GM19351 (cell line): ENCODE measurements at regions not wholly inside any gene's neighbourhood (a gene's known extent, or its start where the extent isn't known, plus 50 kb on each side); places are given as distances from the start of the nearest gene placed in this dataset.
A peak's percentile ranks its signal among the peaks of the same experiment; 100 is the strongest.
"Not testable (repeated sequence)": the region's sequence is repeated elsewhere in the genome, so short reads cannot be mapped to it uniquely, and the experiment has no call there.

Experiments used
- ATAC-seq: cut with Tn5 transposase; IDR thresholded peaks from one replicate; pipeline ENCODE4 v1.9.1; 2021; ENCODE audit warnings: mild to moderate bottlenecking, moderate library complexity; ENCODE audit not compliant: unreplicated experiment

DNA sequence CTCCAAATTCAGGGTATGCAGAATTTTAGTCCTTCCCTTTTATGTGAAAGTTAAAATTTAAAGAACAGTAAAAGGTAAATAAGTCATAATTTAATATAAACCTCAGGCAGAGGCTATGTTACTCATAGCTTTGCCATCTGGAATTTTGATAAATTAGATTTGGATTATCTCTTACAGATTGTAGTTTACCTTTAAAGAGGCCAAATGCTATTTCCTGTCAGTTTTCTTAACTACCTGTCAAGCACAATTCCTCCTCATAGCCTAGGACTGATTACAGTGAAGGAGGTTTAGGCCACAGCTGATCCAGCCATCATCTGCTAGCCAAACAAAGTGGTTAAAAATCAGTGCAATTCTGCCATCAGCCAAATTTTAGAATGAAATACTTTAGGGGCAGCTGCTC is 128.1 kb downstream of the MFAP3L start:
- no peak for ATAC-seq

DNA sequence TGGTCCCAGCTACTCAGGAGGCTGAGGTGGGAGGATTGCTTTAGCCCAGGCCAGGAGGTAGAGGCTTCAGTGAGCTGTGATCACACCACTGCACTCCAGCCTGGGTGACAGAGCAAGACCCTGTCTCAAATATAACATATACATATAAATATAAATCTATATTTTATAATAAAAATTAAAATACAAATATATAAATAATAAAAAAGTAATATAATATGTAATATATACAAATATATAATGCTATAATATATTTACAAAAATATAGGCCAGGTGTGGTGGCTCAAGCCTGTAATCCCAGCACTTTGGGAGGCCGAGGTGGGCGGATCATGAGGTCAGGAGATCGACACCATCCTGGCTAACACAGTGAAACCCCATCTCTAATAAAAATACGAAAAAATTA is 131.4 kb downstream of the MFAP3L start:
- not testable (repeated sequence) for ATAC-seq

DNA sequence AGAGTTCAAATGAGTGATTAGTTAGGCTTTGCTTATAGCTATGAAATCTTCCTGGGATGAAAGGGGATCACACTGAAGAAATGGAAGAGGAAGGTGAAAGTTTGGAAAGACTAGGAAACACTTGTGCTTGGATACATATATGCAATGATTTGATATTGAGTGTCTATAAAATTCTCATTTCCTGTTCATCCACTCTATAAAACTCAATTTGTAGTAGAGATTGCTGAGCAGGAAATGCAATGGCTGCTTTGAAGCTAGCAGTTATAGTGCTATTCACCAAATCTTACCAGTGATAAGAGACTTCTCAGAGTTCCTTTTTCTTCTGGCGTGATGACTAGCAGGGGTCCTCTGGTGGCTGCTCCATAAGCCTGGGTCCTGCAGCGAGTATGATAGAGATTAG is 128.1 kb upstream of the HPF1 start:
- no peak for ATAC-seq

DNA sequence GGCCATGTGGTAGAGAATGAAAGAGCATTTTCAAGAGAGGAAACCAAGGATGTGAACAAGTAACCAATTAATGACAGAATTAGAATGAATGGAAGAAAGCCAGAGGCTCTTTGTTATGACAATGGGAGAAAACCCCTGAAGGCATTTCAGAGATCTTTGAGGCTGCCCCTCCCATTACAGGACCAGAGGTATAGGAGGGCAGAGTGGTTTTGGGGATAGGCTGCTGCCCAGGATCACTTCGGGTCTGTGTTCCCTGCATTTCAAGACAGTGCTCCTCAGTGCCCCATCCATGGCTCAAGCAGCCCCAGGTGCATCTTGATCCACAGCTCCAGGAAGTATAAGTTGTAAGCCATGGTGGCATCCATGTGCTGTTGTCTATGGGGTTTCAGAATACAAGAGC is 124.0 kb upstream of the HPF1 start:
- ATAC-seq = no peak

DNA sequence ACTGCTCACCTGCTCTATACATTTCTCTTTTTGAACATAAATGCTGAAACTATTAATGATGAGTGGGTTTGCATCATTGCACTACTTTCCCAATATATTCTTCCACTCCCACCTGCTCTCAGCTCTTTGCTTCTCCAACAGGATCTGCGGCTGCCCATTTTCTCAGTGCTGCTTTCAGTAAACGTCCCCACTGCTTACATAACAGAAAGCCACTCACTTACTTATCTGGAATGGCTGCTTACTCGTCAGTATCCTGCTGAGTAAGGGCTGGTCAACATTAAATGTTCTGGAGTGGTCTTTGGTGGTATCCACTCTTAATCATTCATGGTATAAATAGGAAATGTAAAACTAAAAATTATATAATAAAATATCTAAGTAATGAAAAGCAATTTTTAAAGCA is 112.8 kb upstream of the HPF1 start:
- no peak for ATAC-seq

DNA sequence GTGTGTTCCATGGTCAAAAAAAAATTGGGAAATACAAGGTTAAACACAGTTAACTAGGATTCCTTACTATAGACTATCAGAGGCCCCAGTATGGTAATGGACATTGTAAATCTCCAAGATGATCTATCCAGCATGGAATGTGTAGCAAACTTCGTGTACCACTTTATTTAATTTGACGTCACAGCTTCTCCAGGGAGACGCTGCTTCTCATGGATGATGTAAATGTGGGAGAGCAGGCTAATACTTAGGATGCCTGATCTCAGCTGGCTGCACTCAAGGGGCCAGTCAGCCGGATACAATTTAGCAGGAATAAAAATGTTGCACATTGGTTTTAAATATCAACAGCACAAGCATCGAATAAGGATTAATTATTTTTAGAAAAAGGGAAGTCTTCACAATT is 111.7 kb upstream of the HPF1 start:
- no peak for ATAC-seq

DNA sequence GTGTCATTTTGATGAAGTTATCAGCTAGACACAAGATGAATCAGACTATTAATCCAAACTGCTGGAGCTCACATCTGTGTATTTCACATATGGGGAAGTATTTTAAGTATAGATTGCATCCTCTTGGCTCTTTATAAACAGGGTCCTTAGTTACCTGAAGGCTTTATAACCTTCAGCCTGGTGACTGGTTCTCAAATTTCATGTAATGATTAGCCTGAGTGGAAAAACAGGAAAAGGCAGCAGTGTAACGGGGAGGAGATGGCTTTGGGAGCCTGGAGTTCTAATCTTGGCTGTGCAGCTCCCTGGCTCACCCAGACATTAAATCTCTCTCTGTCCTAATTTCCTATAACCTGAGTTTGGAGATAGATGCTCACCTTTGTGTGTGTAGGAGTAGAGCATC is 103.8 kb upstream of the HPF1 start:
- no peak for ATAC-seq

DNA sequence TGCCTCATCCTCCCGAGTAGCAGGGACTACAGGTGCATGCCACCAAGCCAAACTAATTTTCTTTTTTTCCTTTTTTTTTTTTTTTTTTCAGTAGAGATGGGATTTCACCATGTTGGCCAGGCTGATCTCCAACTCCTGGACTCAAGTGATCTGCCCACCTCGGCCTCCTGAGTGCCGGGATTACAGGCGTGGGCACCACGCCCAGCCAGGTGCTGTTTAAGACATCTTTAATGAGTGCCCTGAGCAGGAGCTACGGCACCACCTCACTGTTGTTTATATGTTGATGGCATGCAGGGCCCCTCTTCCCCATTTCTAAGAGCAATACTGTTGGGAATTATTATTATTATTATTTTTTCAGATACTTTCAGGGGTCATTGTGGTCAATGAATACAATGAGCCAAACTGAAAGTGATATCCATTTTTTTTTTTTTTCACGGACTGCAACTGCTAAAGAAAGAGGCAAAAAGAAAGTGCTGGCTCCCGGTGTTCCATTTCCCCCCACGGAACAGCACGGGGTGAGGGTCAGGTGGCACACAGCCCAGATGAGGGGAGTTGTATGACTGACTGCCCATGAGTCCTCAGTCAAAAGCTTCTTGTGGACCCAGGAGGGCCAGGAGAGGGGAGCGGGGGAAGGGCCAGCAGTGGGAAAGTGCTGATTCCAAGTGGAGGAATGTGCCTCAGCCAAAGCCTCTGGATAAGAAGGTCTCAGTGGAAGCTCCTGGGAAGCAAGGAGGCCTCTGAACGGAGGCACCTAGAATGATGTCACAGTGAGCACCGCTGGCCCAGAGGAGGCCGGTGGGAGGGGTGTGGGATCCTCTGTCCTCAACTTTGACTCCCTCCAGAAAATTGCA is 101.8 kb upstream of the HPF1 start:
- ATAC-seq = no peak

DNA sequence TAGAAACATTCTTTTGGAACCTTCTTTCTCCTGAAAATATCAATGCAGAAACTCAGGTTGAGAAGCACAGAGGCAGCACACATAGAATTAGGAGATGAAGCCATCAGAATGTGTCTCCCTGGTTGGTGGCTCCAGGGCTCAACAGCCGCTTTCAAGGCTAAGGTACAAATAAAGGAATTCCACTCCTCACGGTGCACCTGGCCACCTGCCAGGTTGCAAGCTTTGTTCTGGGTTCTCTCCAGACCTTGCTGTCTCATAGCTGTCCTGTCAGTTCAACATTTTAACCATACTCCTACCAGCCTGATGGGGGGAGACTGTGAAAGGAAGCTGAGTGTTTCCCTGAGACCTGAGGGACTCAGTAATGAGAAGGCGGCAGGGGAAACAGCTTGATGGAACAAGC is 96.3 kb upstream of the HPF1 start:
- no peak for ATAC-seq

DNA sequence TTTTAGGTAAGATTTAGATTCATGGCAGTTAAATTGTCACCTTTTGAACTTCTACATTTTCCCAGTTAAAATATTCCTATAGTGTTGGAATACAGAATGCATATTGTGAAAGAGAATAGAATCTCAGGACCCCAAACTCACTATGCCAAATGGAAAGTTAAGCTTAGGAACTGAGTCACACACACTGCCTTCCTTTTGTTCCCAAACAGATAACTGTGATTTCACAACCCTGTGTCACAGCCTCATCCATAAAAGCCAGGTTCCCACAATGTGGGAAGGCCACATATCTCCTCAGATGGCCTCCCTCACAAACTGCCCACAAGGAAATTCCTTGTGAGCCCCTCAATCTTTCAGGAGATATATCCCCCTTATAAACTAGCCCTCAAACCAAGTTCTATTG is 94.7 kb upstream of the HPF1 start:
- no peak for ATAC-seq

DNA sequence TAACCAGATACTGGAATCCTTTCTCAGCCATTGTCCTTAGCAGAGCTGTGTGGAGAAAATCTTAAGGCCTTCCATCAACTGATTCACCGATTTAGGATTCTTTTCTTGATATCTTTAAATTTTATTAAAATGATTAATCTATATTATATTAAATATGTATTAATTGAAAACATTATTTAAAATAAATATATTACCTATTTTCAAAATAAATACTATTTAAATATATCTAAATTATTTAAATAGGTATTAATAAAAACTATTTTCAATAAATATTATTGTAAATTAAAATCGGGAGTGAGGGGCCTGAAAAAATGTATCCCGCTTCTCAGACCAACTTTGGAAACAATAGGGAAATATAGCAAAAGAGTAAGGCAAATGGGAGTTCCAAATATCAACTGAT is 94.0 kb upstream of the HPF1 start:
- no peak for ATAC-seq

DNA sequence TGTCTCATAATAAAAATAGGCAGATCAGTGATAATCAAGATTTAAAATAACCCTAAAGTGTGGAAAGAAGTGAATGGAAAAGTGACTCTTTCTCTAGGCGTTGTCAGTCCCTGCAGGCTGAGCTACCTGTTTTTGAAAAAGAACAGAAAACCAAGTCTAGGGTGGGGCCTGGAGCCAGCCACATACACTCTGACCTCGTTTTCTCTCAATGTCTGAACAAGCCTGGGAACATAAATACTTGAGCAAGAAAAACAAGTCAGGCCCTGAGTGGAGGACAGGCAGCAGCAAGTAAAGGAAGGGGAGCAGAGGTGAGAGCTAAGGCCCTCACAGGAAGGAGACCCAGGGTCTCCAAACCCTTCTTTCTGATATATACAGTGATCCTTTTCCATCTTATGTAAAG is 91.7 kb upstream of the HPF1 start:
- no peak for ATAC-seq

DNA sequence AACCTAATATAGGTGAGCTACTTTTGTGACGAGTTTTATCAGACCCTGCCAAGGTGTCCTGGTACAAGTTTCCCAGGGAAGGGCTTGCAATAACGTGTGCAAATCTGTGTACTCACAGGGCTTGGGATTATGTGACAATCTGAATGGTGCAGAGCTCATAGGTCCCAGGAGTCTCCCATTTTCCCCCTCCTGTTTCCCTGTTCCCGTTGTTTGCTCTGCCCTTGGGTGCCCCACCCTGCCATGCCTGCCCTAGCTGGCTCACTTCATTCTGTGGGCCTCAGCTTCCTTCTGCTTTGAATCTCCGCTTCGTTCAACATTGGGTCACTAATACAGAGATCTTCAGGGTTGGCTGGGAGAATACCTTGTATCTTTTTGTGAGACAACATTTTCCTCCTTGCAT is 90.3 kb upstream of the HPF1 start:
- ATAC-seq = no peak

DNA sequence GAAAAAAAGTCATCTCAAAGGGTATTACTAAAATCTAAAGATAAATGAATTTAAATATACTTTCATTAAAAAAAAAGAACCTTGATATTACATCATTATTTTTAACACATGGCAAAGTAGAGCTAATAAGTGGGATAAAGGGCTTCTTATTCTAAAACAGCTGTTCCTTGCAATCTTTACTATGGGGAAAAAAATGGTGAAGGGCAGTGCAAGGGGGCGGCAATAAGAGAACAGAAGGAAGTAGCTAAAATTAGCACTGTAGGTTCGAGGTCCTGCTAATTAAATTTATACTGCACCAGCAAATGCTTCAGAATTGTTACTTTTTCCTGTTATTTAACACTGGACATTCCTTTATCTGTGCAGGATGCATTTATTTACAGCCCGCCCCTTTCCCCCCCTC is 89.4 kb upstream of the HPF1 start:
- ATAC-seq = no peak

DNA sequence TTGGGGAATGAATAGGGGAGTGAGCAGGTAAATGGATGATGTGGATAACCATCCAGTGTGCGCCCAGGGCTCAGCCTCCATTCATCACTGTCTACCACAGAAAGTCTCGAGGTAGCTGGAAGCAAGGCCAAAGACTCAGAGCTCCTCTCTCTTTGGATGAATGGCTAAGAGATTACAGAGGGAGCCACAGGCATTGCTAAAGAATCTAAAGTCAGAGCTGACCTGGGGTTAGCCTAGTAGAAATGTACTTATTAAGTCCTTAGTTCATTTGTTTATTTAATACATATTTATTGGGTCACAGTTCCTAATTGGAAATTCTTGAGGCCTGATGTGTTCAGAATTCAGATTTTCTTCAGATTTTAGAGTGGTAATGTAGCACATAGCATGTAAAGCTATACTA is 88.7 kb upstream of the HPF1 start:
- ATAC-seq = no peak

DNA sequence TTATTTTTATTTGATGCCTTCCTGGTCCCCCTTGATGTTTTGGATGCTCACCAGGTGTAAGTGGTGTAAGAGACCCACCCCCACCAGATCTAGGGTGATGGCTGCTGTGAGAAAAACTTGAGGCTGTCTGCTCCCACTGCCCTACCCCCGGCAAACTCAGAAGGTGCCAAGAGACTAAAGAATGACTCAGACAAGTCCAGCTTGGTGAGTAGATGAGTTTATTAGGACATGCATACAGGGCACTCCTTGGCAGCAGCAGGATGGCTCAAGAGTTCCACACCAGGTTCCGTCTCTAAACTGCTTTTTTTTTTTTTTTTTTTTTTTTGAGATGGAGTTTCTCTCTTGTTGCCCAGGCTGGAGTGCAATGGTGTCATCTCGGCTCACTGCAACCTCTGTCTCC is 84.0 kb upstream of the HPF1 start:
- no peak for ATAC-seq

DNA sequence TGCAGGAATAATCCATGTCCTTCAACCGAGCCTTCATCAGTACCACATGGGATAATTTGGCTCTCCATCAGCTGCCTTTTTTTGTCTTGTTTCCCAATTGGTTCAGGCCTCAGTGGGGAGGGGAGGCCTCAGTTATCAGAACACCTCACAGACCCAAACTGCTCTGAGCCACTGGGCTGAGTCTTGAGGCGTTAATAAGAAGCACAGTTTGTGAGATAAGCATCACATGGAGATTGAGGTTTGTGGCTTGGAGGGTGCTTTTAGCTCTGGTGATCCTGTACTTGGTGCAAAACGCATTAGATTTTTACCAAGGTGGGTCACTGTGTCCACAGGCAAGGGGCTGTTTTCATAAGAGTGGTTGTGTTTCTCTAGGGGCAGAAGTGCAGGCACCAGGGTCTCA is 82.8 kb upstream of the HPF1 start:
- no peak for ATAC-seq

DNA sequence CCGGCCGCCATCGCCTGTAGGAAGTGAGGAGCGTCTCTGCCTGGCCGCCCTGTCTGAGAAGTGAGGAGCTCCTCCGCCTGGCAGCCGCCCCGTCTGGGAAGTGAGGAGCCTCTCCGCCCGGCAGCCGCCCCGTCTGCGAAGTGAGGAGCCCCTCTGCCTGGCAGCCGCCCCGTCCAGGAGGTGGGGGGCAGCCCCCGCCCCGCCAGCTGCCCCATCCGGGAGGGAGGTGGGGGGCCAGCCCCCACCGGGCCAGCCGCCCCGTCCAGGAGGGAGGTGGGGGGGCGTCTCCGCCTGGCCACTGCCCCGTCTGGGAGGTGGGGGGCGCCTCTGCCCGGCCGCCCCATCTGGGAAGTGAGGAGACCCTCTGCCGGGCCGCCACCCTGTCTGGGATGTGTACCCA is 70.6 kb upstream of the HPF1 start:
- not testable (repeated sequence) for ATAC-seq

DNA sequence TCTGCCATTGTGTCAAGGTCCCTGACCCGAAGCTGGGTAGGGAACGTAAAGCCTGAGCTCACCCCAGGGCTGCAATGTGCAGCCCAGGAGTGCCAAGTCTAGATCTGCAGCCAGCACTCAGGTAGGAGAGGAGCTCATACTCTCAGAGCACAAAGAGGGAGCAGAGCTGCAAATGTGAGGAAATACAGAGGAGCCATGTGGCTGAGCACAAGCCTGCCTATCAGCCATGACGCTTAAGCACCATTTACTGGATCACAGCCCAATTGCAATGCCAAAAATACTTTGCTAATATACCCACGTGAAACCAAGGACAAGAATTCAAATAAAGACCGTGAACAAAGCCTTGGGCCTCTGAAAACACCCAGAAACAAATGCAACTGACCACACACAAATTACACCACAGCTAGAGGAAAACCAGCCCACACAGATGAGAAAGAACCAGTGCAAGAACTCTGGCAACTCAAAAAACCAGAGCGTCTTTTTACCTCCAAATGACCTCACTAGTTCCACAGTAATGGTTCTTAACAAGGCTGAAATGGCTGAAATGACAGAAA is 69.0 kb upstream of the HPF1 start:
- ATAC-seq = peak; percentile 83

DNA sequence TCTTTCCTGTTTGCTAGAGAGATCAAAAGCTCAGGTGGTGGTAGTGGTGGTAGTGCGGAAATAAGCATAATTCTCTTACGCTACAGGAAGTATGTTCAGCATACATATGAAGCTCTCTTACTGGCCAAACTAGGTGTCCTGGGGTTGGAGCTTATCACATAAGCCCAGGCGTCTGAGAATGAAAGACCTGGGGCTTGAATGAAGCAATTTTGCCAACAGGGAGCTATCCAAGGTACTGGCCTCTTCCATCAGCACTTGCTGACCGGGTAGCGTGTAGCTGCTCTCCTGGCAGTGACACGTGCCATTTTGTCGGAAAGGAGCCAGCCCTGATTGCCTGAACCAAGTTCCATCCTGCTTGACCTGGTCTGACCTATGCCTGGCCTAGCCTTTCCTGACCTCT is 65.9 kb upstream of the HPF1 start:
- ATAC-seq = no peak

DNA sequence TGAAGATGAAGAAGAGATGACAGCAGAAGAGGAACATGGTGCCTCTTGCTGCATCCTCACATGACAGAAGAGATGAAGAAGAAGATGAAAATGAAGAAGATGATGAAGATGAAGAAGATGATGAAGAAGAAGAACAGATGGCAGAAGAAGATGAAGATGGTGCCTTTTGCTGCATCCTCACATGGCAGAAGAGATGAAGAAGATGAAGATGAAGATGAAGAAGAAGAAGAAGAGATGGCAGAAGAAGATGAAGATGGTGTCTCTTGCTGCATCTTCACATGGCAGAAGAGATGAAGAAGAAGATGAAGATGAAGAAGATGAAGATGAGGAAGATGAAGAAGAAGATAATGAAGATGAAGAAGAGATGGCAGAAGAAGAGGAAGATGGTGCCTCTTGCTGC is 63.7 kb upstream of the HPF1 start:
- ATAC-seq = no peak

DNA sequence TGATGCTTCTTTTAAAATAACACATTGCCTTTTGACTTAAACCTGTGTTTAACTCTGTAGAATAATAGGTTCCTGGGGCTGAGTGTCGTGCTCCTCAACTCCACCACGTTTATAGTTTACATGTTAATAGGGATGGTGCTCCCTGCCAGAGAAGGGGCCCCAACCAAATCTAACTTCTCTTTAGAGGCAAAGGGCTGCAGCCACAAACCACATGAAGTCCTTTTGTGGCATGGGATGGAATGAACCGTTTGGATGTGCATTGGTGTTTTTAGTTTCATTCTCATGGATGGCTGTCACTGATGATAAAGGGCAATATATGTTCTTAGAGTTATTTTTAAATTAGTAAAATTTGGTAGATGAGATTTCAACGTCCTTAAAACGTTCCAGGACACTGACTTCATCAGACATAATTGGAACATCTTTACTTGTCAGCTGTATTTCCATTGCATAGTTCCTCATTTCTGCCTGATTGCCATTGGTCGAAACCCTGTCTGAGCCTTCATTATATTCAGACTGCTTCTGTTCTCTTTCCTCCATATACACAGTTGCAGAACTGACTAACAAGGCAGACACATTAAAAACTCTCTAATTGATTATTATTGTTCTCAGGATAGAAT is 60.4 kb upstream of the HPF1 start:
- ATAC-seq = peak; percentile 83

DNA sequence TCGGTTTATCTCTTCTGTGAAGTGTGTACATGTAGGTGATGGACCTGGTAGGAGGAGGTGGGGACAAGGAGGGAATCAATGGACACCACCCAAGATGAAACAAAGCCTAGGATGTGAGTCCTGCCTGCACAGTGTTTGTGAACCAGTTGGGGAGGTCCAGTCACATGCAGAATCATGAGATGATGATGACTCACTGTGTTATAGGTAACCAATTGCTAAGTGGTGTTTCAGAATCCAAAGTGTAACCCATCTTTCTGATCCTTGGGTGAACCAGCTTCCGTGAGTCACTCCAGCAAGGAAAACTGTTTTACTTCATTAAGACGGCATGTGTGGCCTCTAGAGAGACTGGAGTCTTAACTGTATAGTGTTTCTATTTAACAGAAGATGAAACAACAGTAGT is 57.9 kb upstream of the HPF1 start:
- ATAC-seq = no peak
